ENCODE measurements at regions not wholly inside any gene's neighbourhood (a gene's known extent, or its start where the extent isn't known, plus 50 kb on each side); places are given as distances from the start of the nearest gene placed in this dataset.

GRCh38 chr2:103025056-103025455, 263.2 kb downstream of the TMEM182 start:
- H3K27ac ChIP-seq, result no peak overlapping the region
- H3K4me1 ChIP-seq (ENCODE audit: control insufficient read depth in 1 of 2, insufficient read depth in 1 of 2, low read depth in 1 of 2, low read length in 1 of 2), result peaks cover 0 to 3% of the 10 kb centered on the region in 2 experiments
- TF ChIP-seq, protein P1, sequence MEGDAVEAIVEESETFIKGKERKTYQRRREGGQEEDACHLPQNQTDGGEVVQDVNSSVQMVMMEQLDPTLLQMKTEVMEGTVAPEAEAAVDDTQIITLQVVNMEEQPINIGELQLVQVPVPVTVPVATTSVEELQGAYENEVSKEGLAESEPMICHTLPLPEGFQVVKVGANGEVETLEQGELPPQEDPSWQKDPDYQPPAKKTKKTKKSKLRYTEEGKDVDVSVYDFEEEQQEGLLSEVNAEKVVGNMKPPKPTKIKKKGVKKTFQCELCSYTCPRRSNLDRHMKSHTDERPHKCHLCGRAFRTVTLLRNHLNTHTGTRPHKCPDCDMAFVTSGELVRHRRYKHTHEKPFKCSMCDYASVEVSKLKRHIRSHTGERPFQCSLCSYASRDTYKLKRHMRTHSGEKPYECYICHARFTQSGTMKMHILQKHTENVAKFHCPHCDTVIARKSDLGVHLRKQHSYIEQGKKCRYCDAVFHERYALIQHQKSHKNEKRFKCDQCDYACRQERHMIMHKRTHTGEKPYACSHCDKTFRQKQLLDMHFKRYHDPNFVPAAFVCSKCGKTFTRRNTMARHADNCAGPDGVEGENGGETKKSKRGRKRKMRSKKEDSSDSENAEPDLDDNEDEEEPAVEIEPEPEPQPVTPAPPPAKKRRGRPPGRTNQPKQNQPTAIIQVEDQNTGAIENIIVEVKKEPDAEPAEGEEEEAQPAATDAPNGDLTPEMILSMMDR (IDR thresholded peaks at IDR 0.05), result no peak
- H3K36me3 ChIP-seq, result no peaks in the 10 kb centered on the region
- no peaks in the 10 kb centered on the region for H3K27me3 ChIP-seq
- no peak overlapping the region for H3K4me3 ChIP-seq (ENCODE audit: low read depth in 1 of 2, low read length in 1 of 2)
- H3K9me3 ChIP-seq, result no peaks in the 10 kb centered on the region

GRCh38 chr2:103028181-103028580, 266.4 kb downstream of the TMEM182 start:
- Histone ChIP-seq H3K27me3 (no peaks in the 10 kb centered on the region), H3K9me3 (no peaks in the 10 kb centered on the region), H3K4me3 (ENCODE audit: low read depth in 1 of 2, low read length in 1 of 2) (no peak overlapping the region), H3K36me3 (no peaks in the 10 kb centered on the region), H3K4me1 (ENCODE audit: control insufficient read depth in 1 of 2, insufficient read depth in 1 of 2, low read depth in 1 of 2, low read length in 1 of 2) (no peaks in the 10 kb centered on the region), H3K27ac (no peak overlapping the region)
- TF ChIP-seq, protein P1 (IDR thresholded peaks at IDR 0.05), result no peak

All from neutrophil (primary cell).